ENCODE measurements at regions not wholly inside any gene's neighbourhood (a gene's known extent, or its start where the extent isn't known, plus 50 kb on each side); places are given as distances from the start of the nearest gene placed in this dataset.
A peak's percentile ranks its signal among the peaks of the same experiment; 100 is the strongest.

GRCh38 chr1:168439456-168440375 is 104.1 kb downstream of the XCL2 start:
- Mint-ChIP-seq H3K27ac (peak overlapping the region; percentile 53 to 81), H3K36me3 (no peaks in the 10 kb centered on the region), H3K4me1 (peaks cover 59 to 63% of the 10 kb centered on the region in 2 donors), H3K9me3 (peaks cover under 1% of the 10 kb centered on the region in 2 donors), H3K27me3 (ENCODE audit: low read depth in 2 of 2) (peaks cover 0 to 5% of the 10 kb centered on the region in 2 donors), H3K4me3 (peak overlapping the region; percentile 79)
- H3K36me3 ChIP-seq (ENCODE audit: control insufficient read depth, insufficient read depth, low read length), result no peaks in the 10 kb centered on the region
- H3K4me3 ChIP-seq (ENCODE audit: low read length), result peak overlapping the region; percentile 15
- peaks cover 40% of the 10 kb centered on the region for H3K4me1 ChIP-seq (ENCODE audit: control insufficient read depth, insufficient read depth, low read length)
- no peaks in the 10 kb centered on the region for H3K9me3 ChIP-seq (ENCODE audit: control insufficient read depth, insufficient read depth, low read length)
- TF ChIP-seq, protein P1, sequence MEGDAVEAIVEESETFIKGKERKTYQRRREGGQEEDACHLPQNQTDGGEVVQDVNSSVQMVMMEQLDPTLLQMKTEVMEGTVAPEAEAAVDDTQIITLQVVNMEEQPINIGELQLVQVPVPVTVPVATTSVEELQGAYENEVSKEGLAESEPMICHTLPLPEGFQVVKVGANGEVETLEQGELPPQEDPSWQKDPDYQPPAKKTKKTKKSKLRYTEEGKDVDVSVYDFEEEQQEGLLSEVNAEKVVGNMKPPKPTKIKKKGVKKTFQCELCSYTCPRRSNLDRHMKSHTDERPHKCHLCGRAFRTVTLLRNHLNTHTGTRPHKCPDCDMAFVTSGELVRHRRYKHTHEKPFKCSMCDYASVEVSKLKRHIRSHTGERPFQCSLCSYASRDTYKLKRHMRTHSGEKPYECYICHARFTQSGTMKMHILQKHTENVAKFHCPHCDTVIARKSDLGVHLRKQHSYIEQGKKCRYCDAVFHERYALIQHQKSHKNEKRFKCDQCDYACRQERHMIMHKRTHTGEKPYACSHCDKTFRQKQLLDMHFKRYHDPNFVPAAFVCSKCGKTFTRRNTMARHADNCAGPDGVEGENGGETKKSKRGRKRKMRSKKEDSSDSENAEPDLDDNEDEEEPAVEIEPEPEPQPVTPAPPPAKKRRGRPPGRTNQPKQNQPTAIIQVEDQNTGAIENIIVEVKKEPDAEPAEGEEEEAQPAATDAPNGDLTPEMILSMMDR (IDR thresholded peaks at IDR 0.05), result peak; percentile 82
- intact Hi-C loops (cut with micrococcal nuclease), result loop anchor here (1.0 kb wide), 2 partner anchors 135 to 909 kb away; no protein-coding TSS in a partner anchor
- H3K27ac ChIP-seq (ENCODE audit: low read length), result peak overlapping the region; percentile 22
- no peaks in the 10 kb centered on the region for H3K27me3 ChIP-seq (ENCODE audit: control insufficient read depth, insufficient read depth, low read length)
- DNase-seq (peak; percentile 71 to 92), ATAC-seq (peak; percentile 89 to 96 (median 95))
- 31% methylated on average over 19 of the region's 20 CpGs for WGBS (ENCODE audit: insufficient coverage)

DNA sequence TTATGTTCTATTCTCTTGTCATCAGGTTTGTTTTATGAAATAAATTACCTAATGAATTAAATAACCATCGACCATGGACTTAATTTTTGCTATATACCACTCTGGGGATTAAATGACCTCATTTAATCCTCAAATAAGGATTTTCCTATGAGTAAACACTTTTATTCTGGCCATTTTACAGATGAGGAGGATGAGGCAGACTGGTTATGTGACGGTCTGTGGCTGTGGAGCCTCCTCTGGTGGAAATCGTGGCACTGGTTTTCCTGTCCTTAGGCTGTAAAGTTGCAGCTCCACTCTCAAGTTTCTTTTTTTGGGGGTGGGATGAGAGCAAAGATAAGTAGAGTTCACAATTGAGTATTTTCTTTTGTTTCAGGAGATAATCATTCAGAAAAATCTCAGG is 105.2 kb downstream of the XCL2 start:
- 18% methylated on average over 2 of the region's 3 CpGs for WGBS (ENCODE audit: insufficient coverage)
- Mint-ChIP-seq H3K4me3 (peak overlapping the region; percentile 79), H3K4me1 (peaks cover 48 to 52% of the 10 kb centered on the region in 2 donors), H3K27me3 (ENCODE audit: low read depth in 2 of 2) (peaks cover 0 to 5% of the 10 kb centered on the region in 2 donors), H3K9me3 (no peaks in the 10 kb centered on the region), H3K27ac (no peak overlapping the region), H3K36me3 (no peaks in the 10 kb centered on the region)
- ATAC-seq, result no peak
- Histone ChIP-seq H3K36me3 (ENCODE audit: control insufficient read depth, insufficient read depth, low read length) (no peaks in the 10 kb centered on the region), H3K9me3 (ENCODE audit: control insufficient read depth, insufficient read depth, low read length) (no peaks in the 10 kb centered on the region), H3K27me3 (ENCODE audit: control insufficient read depth, insufficient read depth, low read length) (no peaks in the 10 kb centered on the region), H3K27ac (ENCODE audit: low read length) (no peak overlapping the region), H3K4me3 (ENCODE audit: low read length) (no peak overlapping the region), H3K4me1 (ENCODE audit: control insufficient read depth, insufficient read depth, low read length) (peaks cover 33% of the 10 kb centered on the region)
- no peak for DNase-seq
- intact Hi-C loops (cut with micrococcal nuclease), result loop anchor here (1.0 kb wide), 2 partner anchors 136 to 910 kb away; no protein-coding TSS in a partner anchor
- TF ChIP-seq, protein P1 (IDR thresholded peaks at IDR 0.05), result no peak

DNA sequence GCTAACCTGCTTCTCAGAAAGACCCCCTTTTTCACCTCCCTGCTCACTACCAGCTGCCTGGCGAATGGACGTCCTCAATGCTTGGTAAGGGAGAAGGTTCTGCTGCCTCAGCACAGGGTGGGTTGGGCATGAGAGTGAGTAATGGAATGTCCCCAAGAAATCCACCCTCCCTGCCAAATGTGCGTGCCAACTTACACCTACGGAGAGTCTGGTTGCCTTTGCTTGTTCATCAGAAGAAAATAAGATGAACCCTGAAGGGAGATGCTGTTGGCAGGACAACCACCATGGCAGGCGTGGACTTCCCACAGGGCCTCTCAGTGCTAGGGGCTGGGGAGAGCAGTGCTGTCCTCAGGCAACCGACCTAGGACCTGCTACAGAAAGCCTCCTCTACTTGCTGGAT is 106.0 kb downstream of the XCL2 start:
- DNase-seq, result no peak
- H3K4me3 Mint-ChIP-seq, result no peak overlapping the region
- Histone ChIP-seq H3K36me3 (ENCODE audit: control insufficient read depth, insufficient read depth, low read length) (no peaks in the 10 kb centered on the region), H3K4me1 (ENCODE audit: control insufficient read depth, insufficient read depth, low read length) (peaks cover 25% of the 10 kb centered on the region), H3K4me3 (ENCODE audit: low read length) (no peak overlapping the region), H3K9me3 (ENCODE audit: control insufficient read depth, insufficient read depth, low read length) (no peaks in the 10 kb centered on the region), H3K27ac (ENCODE audit: low read length) (no peak overlapping the region), H3K27me3 (ENCODE audit: control insufficient read depth, insufficient read depth, low read length) (no peaks in the 10 kb centered on the region)
- 91% methylated on average over 4 of the region's 6 CpGs for WGBS (ENCODE audit: insufficient coverage)
- peaks cover 40 to 44% of the 10 kb centered on the region in 2 donors for H3K4me1 Mint-ChIP-seq
- intact Hi-C loops (cut with micrococcal nuclease), result no loop called here
- ATAC-seq, result no peak
- H3K36me3 Mint-ChIP-seq, result no peaks in the 10 kb centered on the region
- H3K27me3 Mint-ChIP-seq (ENCODE audit: low read depth in 2 of 2), result peaks cover 0 to 5% of the 10 kb centered on the region in 2 donors
- no peaks in the 10 kb centered on the region for H3K9me3 Mint-ChIP-seq
- TF ChIP-seq, protein P1 (IDR thresholded peaks at IDR 0.05), result no peak
- no peak overlapping the region for H3K27ac Mint-ChIP-seq

Data from natural killer cell (primary cell).